GM18499 (cell line): ENCODE measurements at regions not wholly inside any gene's neighbourhood (a gene's known extent, or its start where the extent isn't known, plus 50 kb on each side); places are given as distances from the start of the nearest gene placed in this dataset.

Experiments
- ATAC-seq: cut with Tn5 transposase; IDR thresholded peaks from one replicate; pipeline ENCODE4 v1.9.1; 2021; ENCODE audit warnings: moderate number of reproducible peaks; ENCODE audit not compliant: insufficient read depth, unreplicated experiment

DNA sequence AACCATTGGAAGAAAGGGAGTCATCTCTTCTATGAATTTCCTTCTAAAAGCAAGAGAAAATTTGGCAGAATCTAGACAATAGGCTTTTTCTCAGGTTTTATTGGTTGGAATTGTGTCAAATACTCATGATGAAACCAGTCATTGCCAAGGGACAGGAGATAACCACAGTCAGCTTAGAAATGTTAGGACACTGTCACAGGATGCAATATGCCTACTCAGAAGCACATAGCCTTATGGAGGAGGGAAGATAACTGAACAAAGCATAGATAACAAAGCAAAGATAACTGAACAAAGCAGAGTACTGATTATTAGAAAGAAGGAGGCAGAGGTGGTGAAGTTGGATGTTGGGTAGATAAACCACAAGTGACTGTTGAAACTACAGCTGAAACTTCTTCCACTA is 303.5 kb upstream of the PDGFD start:
- ATAC-seq = no peak

GRCh38 chr11:104465321-104465720 is 301.4 kb upstream of the PDGFD start:
- no peak for ATAC-seq

DNA sequence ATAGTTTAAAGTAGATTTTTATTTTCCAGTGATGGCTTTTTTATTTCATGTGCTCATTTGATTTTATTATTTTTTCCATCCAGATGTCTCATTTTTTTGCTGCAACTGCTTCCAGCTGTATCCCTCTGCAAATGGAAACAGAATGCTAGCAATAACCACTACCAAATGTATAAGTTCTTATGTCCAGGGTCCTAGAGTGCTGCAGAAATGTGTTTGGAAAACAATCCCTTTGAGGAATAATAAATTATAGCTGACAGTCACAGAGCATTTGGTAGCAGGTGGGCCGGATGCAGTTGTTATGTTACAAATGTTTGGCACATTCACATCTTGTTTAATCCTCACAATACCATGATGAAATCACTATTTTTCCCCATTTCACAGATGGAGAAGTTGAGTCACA is 300.7 kb upstream of the PDGFD start:
- no peak for ATAC-seq

GRCh38 chr11:104462341-104462740 is 298.4 kb upstream of the PDGFD start:
- no peak for ATAC-seq

DNA sequence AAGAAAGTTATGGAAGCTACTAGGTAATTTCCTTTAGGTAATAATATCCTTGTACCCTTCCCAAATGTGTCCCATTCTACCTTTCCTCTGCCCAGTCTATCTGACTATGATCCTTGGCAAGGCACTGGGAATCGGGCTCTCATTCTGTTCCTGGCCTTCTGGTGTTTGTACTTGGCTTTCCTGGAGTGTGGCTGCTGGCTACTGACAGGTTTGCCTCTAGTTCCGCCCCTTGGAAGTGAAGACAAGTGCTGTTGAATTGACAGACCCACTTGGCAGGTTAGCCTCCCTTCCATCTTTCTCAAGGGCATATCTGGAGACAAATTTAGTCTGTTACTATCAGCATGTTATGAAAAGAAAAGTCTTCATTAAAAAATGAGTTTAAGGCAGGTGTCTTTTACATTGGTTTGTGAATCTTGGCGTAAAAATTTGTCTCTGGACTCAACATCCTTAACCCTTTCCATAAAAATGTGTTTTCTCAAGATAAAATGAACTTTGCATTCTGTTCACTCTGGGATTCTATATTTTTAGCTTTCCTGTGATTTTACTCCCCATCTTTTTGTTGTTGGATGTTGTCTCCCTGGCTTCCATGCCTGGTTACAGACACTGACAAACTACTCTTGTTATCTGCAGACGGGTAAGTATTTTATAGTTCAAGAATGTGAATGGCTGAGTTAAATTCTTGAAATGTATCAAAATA is 287.4 kb upstream of the PDGFD start:
- no peak for ATAC-seq

- no peak for ATAC-seq
Measured at GRCh38 chr11:104443387-104443786, 279.4 kb upstream of the PDGFD start.

DNA sequence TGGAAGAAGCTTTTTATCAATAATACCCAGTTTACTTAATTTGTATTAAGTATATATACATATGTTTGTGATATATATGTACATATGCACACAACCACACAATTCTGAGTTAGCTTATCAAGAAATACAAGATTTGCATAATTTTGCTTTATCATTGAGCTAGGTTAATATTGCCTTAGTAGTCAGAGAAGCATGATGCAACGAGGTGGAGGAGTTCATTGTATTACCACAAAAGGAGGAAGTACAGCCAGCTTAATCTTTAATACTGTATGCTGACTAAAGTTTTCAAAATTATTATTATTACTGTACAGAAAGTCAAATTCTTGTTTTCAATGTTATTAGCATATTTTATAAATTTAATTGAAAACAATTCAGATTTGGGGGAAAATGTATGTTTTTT is 278.4 kb upstream of the PDGFD start:
- no peak for ATAC-seq

DNA sequence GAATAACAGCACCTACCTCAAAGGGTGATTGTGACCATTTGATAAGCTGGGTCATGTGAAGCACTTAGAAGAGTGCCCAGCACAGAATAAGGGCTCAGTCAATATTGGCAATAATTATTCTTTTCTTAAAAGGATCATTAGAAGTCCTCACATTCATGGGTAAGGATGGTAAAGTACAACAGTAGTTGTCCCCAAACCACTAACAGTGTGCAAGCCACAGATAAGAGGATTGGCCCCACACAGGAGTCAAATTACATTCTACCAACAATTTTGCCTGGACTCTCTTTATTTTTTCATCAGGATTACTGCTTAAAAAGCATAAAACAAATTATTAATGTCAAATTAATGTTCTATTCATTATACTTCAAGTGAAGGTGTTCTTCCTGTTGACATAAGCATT is 271.5 kb upstream of the PDGFD start:
- ATAC-seq = no peak

DNA sequence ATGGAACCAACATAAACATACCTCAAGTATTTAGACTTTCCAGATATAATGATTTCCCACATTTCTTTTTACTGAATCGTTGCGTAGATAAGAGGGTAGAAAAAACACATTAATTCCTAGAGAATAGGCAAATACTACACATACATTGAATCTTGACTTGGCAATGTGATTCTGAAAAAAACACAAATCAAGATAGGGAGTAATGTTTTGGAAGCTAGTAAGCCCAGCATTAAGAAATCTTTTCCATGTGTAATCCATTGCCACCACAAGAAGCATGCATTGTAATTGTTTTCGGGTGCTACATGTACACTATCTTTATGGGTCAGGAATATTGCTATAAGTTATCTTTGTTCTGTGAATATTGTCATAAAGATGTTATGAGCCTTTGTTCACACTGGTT is 269.8 kb upstream of the PDGFD start:
- ATAC-seq = no peak

DNA sequence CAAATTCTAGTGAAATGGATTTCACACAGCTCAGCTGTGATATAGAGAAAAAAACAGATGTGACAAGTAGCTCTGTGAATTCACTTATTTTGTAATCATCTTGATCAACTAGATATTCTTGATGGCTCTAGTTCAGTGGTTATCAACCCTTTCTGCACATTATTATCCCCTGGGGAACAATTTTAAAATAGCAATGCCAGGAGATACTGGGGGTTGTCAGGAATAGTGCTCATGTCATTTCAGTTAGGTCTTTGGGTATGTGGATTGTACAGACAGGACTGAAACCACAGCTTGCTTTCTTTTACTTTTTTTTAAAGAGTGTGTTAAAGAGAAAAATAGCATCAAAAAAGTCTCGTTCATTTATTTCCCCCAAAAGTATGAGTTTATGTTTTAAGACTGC is 269.0 kb upstream of the PDGFD start:
- no peak for ATAC-seq

DNA sequence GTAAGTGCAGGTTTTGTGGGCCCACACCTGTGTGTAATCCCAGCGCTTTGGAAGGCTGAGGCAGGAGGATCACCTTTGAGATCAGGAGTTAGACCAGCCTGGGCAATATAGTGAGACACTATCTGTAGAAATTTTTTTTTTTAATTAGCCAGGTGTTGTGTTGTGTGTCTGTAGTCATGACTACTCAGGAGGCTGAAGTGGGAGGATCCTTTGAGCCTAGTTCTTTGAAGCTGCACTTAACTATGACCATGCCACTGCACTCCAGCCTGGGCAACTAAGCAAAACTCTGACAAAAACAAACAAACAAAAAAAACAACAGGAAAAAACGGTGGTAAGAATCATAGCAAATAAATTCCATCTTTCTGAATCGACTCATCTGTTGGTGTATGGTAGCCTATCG is 268.6 kb upstream of the PDGFD start:
- no peak for ATAC-seq

- ATAC-seq = no peak
Measured at GRCh38 chr11:104422324-104422944, 258.5 kb upstream of the PDGFD start.

- no peak for ATAC-seq
Measured at GRCh38 chr11:104410336-104410735, 246.4 kb upstream of the PDGFD start.

DNA sequence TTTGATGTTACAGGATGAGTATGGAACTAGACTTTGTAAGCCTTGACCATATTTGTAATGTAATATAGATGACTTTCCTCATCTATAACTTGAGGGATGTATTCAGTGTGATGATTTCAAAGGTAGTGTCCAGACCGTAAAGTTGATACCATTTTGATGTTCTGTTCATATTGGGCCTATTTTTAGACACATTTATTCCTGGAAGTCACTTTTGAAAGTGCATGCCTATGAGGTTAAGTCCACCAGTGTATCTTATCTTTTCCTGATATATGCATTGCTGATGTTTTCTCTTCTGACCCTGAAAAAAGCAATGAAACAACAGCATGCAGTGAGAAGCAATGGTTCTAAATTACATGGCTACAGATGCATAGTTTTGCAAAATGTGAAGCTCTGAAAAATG is 244.7 kb upstream of the PDGFD start:
- no peak for ATAC-seq

- no peak for ATAC-seq
Measured at GRCh38 chr11:104405277-104405676, 241.3 kb upstream of the PDGFD start.

DNA sequence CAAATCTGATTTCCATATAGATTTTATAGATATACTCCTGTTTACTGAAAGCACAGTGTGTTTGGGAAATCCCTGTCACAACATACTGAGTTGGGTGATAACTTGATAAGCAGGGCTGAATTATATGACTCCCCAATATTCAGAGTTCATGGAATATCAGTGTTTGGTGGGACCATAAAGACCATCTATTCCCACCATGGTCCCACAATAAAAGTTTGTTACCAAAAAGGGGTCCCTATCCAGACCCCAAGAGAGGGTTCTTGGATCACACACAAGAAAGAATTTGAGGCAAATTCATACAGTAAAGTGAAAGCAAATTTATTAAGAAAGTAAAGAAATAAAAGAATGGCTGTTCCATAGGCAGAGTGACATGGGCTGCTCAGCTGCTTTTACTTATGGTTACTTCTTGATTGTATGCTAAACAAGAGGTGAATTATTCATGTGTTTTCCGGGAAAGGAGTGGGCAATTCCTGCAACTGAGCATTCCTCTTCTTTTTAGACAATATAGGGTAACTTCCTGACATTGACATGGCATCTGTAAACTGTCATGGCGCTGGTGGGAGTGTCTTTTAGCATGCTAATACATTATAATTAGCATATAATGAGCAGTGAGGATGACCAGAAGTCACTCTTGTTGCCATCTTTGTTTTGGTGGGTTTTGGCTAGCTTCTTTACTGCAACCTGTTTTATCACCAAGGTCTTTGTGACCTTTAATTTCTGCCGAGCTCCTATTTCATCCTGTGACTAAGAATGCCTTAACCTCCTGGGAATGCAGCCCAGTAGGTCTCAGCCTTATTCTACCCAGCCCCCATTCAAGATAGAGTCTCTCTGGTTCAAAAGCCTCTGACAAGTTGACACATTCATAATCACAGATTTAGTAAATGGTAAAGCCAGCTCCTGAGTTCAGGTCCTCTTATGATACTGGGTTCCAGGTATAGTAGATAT is 240.6 kb upstream of the PDGFD start:
- no peak for ATAC-seq

DNA sequence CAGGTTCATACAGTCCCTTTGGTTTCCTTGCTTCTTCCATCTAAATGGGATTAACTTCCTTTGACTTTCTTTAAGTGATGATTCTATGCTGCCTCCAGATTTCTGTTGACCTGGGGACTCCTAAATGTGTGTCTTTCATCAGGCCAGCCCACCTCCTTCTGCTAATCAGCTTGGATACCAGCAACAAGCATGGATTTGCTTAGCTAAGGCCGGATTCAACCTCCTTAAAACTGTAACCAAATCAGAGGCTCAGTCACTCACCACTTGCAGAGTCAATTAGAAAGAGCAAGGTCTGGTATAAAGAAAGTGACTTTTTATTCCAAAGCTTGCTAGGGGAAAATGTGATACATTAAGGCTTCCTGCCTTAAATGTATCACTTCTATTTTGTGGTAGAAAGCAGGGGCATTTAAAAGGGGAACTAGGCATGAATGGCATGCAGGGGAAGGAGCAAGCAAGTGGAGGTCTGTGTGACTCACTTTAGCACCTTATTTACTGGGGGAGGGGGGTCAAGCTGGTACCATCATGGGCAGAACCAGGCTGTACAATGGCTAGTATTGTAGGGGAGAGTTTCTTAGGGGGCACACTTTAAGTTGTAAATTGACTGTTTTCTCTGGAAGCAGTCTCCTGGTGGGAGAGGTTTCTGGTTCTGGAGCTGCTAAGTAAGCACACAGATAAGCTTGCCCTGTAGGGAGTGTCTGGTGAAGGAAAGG is 239.0 kb upstream of the PDGFD start:
- no peak for ATAC-seq

DNA sequence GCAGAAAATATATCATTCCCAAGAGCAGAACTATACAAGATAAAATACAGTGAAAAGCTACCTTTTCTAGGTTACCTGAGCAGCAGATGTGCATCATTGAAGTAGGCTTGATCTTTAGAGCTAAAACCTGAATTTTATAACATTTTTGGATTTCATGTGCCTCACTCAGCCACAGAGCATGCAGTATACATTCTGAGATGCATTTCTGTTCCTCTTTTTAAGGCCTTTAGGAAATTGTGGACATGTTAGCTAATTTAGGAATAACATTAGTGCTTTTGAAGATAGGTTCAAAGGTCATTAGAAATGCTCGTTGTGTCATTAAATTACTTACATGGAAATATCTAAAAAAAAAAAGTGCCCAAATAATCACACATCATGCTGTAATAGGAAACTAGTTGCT is 230.6 kb upstream of the PDGFD start:
- ATAC-seq = no peak

GRCh38 chr11:104390651-104391050 is 226.7 kb upstream of the PDGFD start:
- no peak for ATAC-seq

GRCh38 chr11:104385884-104386283 is 221.9 kb upstream of the PDGFD start:
- no peak for ATAC-seq

- ATAC-seq = no peak
Measured at GRCh38 chr11:104380358-104380757, 216.4 kb upstream of the PDGFD start.
